ENCODE measurements at regions not wholly inside any gene's neighbourhood (a gene's known extent, or its start where the extent isn't known, plus 50 kb on each side); places are given as distances from the start of the nearest gene placed in this dataset.

DNA sequence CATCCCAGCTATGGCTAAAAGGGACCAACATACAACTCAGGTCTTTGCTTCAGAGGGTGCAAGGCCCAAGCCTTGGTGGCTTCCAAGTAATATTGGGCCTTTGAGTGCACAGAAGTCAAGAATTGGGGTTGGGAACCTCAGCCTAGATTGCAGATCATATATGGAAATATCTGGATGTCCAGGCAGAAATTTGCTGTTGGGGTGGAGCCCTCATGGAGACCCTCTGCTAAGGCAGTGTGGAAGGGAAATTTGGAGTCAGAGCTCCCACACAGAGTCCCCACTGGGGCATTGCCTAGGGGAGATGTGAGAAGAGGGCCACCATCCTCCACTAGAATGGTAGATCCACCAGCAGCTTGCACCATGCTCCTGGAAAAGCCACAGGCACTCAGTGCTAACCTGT is 123.5 kb downstream of the PRL start:
- TF ChIP-seq, protein P1, sequence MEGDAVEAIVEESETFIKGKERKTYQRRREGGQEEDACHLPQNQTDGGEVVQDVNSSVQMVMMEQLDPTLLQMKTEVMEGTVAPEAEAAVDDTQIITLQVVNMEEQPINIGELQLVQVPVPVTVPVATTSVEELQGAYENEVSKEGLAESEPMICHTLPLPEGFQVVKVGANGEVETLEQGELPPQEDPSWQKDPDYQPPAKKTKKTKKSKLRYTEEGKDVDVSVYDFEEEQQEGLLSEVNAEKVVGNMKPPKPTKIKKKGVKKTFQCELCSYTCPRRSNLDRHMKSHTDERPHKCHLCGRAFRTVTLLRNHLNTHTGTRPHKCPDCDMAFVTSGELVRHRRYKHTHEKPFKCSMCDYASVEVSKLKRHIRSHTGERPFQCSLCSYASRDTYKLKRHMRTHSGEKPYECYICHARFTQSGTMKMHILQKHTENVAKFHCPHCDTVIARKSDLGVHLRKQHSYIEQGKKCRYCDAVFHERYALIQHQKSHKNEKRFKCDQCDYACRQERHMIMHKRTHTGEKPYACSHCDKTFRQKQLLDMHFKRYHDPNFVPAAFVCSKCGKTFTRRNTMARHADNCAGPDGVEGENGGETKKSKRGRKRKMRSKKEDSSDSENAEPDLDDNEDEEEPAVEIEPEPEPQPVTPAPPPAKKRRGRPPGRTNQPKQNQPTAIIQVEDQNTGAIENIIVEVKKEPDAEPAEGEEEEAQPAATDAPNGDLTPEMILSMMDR (IDR thresholded peaks at IDR 0.05 in 8 of 11, conservative IDR thresholded peaks at IDR 0.05 in 3 of 11): no peak
- TF ChIP-seq POLR2A (IDR thresholded peaks at IDR 0.05): no peak
- no peak for TF ChIP-seq POLR2AphosphoS5 (IDR thresholded peaks at IDR 0.05)
